H1 (cell line): ENCODE measurements at regions not wholly inside any gene's neighbourhood (a gene's known extent, or its start where the extent isn't known, plus 50 kb on each side); places are given as distances from the start of the nearest gene placed in this dataset.

Source experiments
- CTCF ChIA-PET: fragments of 300-600 bp; sonication (Branson Sonifier 250); formaldehyde crosslinking; loops from one replicate; lab custom pipeline; 2021; ENCODE audit not compliant: partially characterized antibody; lab: Charles Lee
- POLR2A ChIA-PET: fragments of 300-600 bp; sonication (Branson Sonifier 250); formaldehyde crosslinking; loops from one replicate; lab custom pipeline; 2021; ENCODE audit warnings: inconsistent platforms; ENCODE audit not compliant: partially characterized antibody; lab: Charles Lee
- DNase-seq, 2 experiments: peaks; one replicate each; pipeline versions ENCODE4 v3.0.0 to v3.0.0-alpha.2; 2010 to 2022; ENCODE audit warnings: low spot score in 2 of 2, low read depth in 1 of 2, mixed read lengths in 1 of 2
- FAIRE-seq: peaks from 2 replicates; lab custom pipeline; 2011; peaks lifted over from hg19 to GRCh38; lab: Jason Lieb, UNC
- H2AFZ ChIP-seq: 2 replicates; pipeline ENCODE4 v1.8.1; 2012; ENCODE audit warnings: low read length, inconsistent platforms
- H2AK5ac ChIP-seq: 2 replicates; pipeline ENCODE4 v1.6.1; 2013; ENCODE audit warnings: low read depth, low read length
- H2BK120ac ChIP-seq: replicated peaks from 2 replicates; pipeline ENCODE3; 2013; ENCODE audit warnings: low read depth, low read length, inconsistent platforms
- H2BK12ac ChIP-seq: 2 replicates; pipeline ENCODE4 v1.6.1; 2013; ENCODE audit warnings: low read depth, low read length
- H2BK15ac ChIP-seq: 2 replicates; pipeline ENCODE4 v1.6.1; 2013; ENCODE audit warnings: low read length
- H2BK20ac ChIP-seq: 2 replicates; pipeline ENCODE4 v1.6.1; 2013; ENCODE audit warnings: low read length
- H2BK5ac ChIP-seq: 2 replicates; pipeline ENCODE4 v1.6.1; 2013; ENCODE audit warnings: low read depth, low read length
- H3K14ac ChIP-seq: 2 replicates; pipeline ENCODE4 v1.6.1; 2013; ENCODE audit warnings: inconsistent platforms; ENCODE audit not compliant: insufficient read length
- H3K18ac ChIP-seq: 2 replicates; pipeline ENCODE4 v1.6.1; 2013; ENCODE audit warnings: low read length; ENCODE audit errors: extremely low read depth
- H3K23ac ChIP-seq: 2 replicates; pipeline ENCODE4 v1.6.1; 2013; ENCODE audit warnings: inconsistent platforms; ENCODE audit not compliant: insufficient read length
- H3K23me2 ChIP-seq: 2 replicates; pipeline ENCODE4 v1.6.1; 2013; ENCODE audit warnings: low read depth, low read length
- H3K27ac ChIP-seq: 2 replicates; pipeline ENCODE4 v1.6.1; 2011; ENCODE audit warnings: low read depth, low read length, inconsistent platforms
- H3K27me3 ChIP-seq, 4 experiments: replicated peaks in 1 of 4; 1 replicate in 1 of 4; 2 replicates in 3 of 4; pipeline versions ENCODE4 v1.6.1 to v1.8.1; 2011 to 2013; ENCODE audit warnings: low read length in 3 of 4, mild to moderate bottlenecking in 3 of 4, inconsistent platforms in 2 of 4, mixed read lengths in 2 of 4, moderate library complexity in 1 of 4; ENCODE audit not compliant: control insufficient read depth in 3 of 4, insufficient read depth in 3 of 4; ENCODE audit errors: extremely low read depth in 1 of 4
- H3K36me3 ChIP-seq, 4 experiments: 2 replicates each; pipeline versions ENCODE4 v1.6.1 to v1.8.1; 2011 to 2013; ENCODE audit warnings: mild to moderate bottlenecking in 4 of 4, low read length in 3 of 4, moderate library complexity in 2 of 4, control low read depth in 1 of 4, inconsistent platforms in 1 of 4; ENCODE audit not compliant: insufficient read depth in 4 of 4, control insufficient read depth in 2 of 4
- H3K4ac ChIP-seq: replicated peaks from 2 replicates; pipeline ENCODE3; 2013; ENCODE audit warnings: low read length, low read depth, mixed read lengths, inconsistent platforms; ENCODE audit not compliant: insufficient read length
- H3K4me1 ChIP-seq, 4 experiments: replicated peaks in 1 of 4; 1 replicate in 1 of 4; 2 replicates in 3 of 4; pipeline versions ENCODE4 v1.6.1 to v1.8.1; 2011 to 2013; ENCODE audit warnings: low read length in 3 of 4, inconsistent platforms in 2 of 4, mixed read lengths in 1 of 4; ENCODE audit not compliant: insufficient read depth in 4 of 4, control insufficient read depth in 3 of 4
- H3K4me2 ChIP-seq, 2 experiments: 2 replicates each; pipeline versions ENCODE4 v1.6.1 to v1.8.1; 2011 to 2013; ENCODE audit warnings: low read depth in 2 of 2, low read length in 2 of 2, control low read depth in 1 of 2, inconsistent platforms in 1 of 2, mild to moderate bottlenecking in 1 of 2; ENCODE audit not compliant: insufficient read depth in 1 of 2
- H3K4me3 ChIP-seq, 4 experiments: fragments of 200-600, 300-600 bp in 1 of 4; sonication (generic), shearing (Covaris generic), sonication (Bioruptor Twin) in 1 of 4; 2 replicates each; pipeline versions ENCODE4 v1.5.1 to v1.8.1; 2011 to 2016; ENCODE audit warnings: low read length in 4 of 4, low read depth in 3 of 4, control low read depth in 2 of 4, inconsistent platforms in 2 of 4, mild to moderate bottlenecking in 2 of 4, mixed read lengths in 1 of 4, moderate library complexity in 1 of 4; ENCODE audit not compliant: insufficient read depth in 2 of 4; ENCODE audit errors: extremely low read depth in 1 of 4
- H3K56ac ChIP-seq: replicated peaks from 2 replicates; pipeline ENCODE3; 2013; ENCODE audit warnings: low read depth, mild to moderate bottlenecking, mixed read lengths, low read length, inconsistent platforms; ENCODE audit not compliant: insufficient read length
- H3K79me1 ChIP-seq: 2 replicates; pipeline ENCODE4 v1.6.1; 2013; ENCODE audit warnings: low read depth, low read length, control low read depth
- H3K79me2 ChIP-seq, 2 experiments: 2 replicates each; pipeline versions ENCODE4 v1.6.1 to v1.8.1; 2012 to 2013; ENCODE audit warnings: low read length in 2 of 2, mild to moderate bottlenecking in 2 of 2, inconsistent platforms in 1 of 2; ENCODE audit not compliant: insufficient read depth in 2 of 2, control insufficient read depth in 1 of 2
- H3K9ac ChIP-seq, 4 experiments: replicated peaks in 1 of 4; 1 replicate in 1 of 4; 2 replicates in 3 of 4; pipeline versions ENCODE4 v1.6.1 to v1.8.1; 2011 to 2013; ENCODE audit warnings: low read depth in 3 of 4, low read length in 3 of 4, control low read depth in 2 of 4, mild to moderate bottlenecking in 2 of 4, moderate library complexity in 2 of 4, inconsistent platforms in 1 of 4; ENCODE audit errors: extremely low read depth in 1 of 4
- H3K9me3 ChIP-seq, 2 experiments: 2 replicates each; pipeline versions ENCODE4 v1.6.1 to v1.8.1; 2012 to 2013; ENCODE audit warnings: mild to moderate bottlenecking in 2 of 2, moderate library complexity in 2 of 2, control low read depth in 1 of 2, inconsistent platforms in 1 of 2, low read depth in 1 of 2, low read length in 1 of 2, mixed read lengths in 1 of 2; ENCODE audit not compliant: insufficient read depth in 2 of 2
- H4K20me1 ChIP-seq, 2 experiments: replicated peaks in 1 of 2; 2 replicates each; pipeline versions ENCODE3 to v1.8.1; 2011 to 2013; ENCODE audit warnings: inconsistent platforms in 2 of 2, low read length in 2 of 2, mild to moderate bottlenecking in 1 of 2; ENCODE audit not compliant: insufficient read depth in 2 of 2, control insufficient read depth in 1 of 2
- H4K5ac ChIP-seq: 2 replicates; pipeline ENCODE4 v1.6.1; 2013; ENCODE audit warnings: low read length, low read depth, mixed read lengths, inconsistent platforms; ENCODE audit not compliant: insufficient read length
- H4K8ac ChIP-seq: 2 replicates; pipeline ENCODE4 v1.8.0; 2013; ENCODE audit warnings: mild to moderate bottlenecking, moderate library complexity, low read length, inconsistent platforms; ENCODE audit not compliant: insufficient read depth; ENCODE audit errors: extremely low read depth
- H4K91ac ChIP-seq: replicated peaks from 2 replicates; pipeline ENCODE3; 2013; ENCODE audit warnings: low read length, mixed read lengths, inconsistent platforms; ENCODE audit not compliant: insufficient read length
- WGBS, 2 experiments: shearing (Covaris generic) in 1 of 2; methylation state at CpG; one replicate each; pipeline versions ENCODE4 v1.1.6 to v1.1.7; 2013 to 2015; ENCODE audit warnings: low lambda C conversion rate in 2 of 2, mixed read lengths in 2 of 2, inconsistent platforms in 1 of 2, low coverage in 1 of 2, missing lambda C conversion rate in 1 of 2; ENCODE audit not compliant: insufficient replicate concordance in 2 of 2, insufficient coverage in 1 of 2, insufficient read length in 1 of 2; ENCODE audit errors: extremely low coverage in 1 of 2, missing lambda C conversion rate in 1 of 2; 5-methylcytosine and 5-hydroxymethylcytosine counted together
- TF ChIP-seq, protein P1 (sequence below): fragments of 300-600 bp; sonication (generic); IDR thresholded peaks from 2 replicates; pipeline ENCODE4 v1.7.1; 2012; ENCODE audit warnings: low read length, moderate library complexity, mild to moderate bottlenecking, inconsistent platforms; ENCODE audit not compliant: insufficient replicate concordance

DNA sequence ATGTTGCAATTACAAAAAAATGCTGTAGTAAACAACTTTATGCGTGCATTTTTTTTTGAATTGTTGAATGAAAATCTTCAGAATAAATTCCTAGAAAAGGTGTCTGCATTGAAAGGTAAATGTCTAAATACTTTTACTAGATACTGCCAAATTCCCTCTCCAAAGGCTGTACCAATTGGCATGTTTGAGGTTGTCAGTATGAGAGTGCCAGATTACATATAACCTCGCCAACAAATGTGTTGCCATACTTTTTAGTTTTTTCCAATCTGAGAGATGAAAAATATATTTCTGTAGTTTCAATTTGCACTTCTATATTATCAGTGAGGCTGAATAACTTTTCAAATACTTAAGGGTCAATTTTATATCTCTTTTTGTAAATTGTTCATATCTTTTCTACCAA lies 261.5 kb upstream of the TARS1 start:
- Histone ChIP-seq H2AK5ac (no peak overlapping the region), H3K18ac (no peak overlapping the region), H3K27ac (no peak overlapping the region), H3K4me3 (no peak overlapping the region), H4K91ac (no peak overlapping the region), H3K79me2 (no peaks in the 10 kb centered on the region), H3K27me3 (no peaks in the 10 kb centered on the region), H3K9ac (no peak overlapping the region), H4K20me1 (no peaks in the 10 kb centered on the region), H2BK120ac (no peak overlapping the region), H3K79me1 (no peaks in the 10 kb centered on the region), H3K56ac (no peak overlapping the region), H3K36me3 (no peaks in the 10 kb centered on the region), H4K8ac (no peak overlapping the region), H3K23me2 (no peaks in the 10 kb centered on the region), H2BK20ac (no peak overlapping the region), H3K4ac (no peak overlapping the region), H2BK5ac (no peak overlapping the region), H3K23ac (no peak overlapping the region), H4K5ac (no peak overlapping the region), H2BK15ac (no peak overlapping the region), H3K4me2 (no peak overlapping the region), H2AFZ (no peak overlapping the region), H3K9me3 (no peaks in the 10 kb centered on the region), H3K14ac (no peak overlapping the region), H3K4me1 (no peaks in the 10 kb centered on the region; a peak in 1 of 7 replicates), H2BK12ac (no peak overlapping the region)
- FAIRE-seq, result no peak
- CTCF ChIA-PET, result interaction anchor here (1.0 kb wide), 1 partner anchor 490 kb away, joined by 3 read pairs; no protein-coding TSS in a partner anchor
- POLR2A ChIA-PET, result no interaction called here
- DNase-seq, result no peak
- WGBS, 2 experiments, result 89% methylated on average over 2 of the region's 2 CpGs; no CpG with 5 or more reads in 1 of the 2 experiments
- TF ChIP-seq, protein P1, sequence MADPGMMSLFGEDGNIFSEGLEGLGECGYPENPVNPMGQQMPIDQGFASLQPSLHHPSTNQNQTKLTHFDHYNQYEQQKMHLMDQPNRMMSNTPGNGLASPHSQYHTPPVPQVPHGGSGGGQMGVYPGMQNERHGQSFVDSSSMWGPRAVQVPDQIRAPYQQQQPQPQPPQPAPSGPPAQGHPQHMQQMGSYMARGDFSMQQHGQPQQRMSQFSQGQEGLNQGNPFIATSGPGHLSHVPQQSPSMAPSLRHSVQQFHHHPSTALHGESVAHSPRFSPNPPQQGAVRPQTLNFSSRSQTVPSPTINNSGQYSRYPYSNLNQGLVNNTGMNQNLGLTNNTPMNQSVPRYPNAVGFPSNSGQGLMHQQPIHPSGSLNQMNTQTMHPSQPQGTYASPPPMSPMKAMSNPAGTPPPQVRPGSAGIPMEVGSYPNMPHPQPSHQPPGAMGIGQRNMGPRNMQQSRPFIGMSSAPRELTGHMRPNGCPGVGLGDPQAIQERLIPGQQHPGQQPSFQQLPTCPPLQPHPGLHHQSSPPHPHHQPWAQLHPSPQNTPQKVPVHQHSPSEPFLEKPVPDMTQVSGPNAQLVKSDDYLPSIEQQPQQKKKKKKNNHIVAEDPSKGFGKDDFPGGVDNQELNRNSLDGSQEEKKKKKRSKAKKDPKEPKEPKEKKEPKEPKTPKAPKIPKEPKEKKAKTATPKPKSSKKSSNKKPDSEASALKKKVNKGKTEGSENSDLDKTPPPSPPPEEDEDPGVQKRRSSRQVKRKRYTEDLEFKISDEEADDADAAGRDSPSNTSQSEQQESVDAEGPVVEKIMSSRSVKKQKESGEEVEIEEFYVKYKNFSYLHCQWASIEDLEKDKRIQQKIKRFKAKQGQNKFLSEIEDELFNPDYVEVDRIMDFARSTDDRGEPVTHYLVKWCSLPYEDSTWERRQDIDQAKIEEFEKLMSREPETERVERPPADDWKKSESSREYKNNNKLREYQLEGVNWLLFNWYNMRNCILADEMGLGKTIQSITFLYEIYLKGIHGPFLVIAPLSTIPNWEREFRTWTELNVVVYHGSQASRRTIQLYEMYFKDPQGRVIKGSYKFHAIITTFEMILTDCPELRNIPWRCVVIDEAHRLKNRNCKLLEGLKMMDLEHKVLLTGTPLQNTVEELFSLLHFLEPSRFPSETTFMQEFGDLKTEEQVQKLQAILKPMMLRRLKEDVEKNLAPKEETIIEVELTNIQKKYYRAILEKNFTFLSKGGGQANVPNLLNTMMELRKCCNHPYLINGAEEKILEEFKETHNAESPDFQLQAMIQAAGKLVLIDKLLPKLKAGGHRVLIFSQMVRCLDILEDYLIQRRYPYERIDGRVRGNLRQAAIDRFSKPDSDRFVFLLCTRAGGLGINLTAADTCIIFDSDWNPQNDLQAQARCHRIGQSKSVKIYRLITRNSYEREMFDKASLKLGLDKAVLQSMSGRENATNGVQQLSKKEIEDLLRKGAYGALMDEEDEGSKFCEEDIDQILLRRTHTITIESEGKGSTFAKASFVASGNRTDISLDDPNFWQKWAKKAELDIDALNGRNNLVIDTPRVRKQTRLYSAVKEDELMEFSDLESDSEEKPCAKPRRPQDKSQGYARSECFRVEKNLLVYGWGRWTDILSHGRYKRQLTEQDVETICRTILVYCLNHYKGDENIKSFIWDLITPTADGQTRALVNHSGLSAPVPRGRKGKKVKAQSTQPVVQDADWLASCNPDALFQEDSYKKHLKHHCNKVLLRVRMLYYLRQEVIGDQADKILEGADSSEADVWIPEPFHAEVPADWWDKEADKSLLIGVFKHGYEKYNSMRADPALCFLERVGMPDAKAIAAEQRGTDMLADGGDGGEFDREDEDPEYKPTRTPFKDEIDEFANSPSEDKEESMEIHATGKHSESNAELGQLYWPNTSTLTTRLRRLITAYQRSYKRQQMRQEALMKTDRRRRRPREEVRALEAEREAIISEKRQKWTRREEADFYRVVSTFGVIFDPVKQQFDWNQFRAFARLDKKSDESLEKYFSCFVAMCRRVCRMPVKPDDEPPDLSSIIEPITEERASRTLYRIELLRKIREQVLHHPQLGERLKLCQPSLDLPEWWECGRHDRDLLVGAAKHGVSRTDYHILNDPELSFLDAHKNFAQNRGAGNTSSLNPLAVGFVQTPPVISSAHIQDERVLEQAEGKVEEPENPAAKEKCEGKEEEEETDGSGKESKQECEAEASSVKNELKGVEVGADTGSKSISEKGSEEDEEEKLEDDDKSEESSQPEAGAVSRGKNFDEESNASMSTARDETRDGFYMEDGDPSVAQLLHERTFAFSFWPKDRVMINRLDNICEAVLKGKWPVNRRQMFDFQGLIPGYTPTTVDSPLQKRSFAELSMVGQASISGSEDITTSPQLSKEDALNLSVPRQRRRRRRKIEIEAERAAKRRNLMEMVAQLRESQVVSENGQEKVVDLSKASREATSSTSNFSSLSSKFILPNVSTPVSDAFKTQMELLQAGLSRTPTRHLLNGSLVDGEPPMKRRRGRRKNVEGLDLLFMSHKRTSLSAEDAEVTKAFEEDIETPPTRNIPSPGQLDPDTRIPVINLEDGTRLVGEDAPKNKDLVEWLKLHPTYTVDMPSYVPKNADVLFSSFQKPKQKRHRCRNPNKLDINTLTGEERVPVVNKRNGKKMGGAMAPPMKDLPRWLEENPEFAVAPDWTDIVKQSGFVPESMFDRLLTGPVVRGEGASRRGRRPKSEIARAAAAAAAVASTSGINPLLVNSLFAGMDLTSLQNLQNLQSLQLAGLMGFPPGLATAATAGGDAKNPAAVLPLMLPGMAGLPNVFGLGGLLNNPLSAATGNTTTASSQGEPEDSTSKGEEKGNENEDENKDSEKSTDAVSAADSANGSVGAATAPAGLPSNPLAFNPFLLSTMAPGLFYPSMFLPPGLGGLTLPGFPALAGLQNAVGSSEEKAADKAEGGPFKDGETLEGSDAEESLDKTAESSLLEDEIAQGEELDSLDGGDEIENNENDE, result no peak
